ENCODE measurements at regions not wholly inside any gene's neighbourhood (a gene's known extent, or its start where the extent isn't known, plus 50 kb on each side); places are given as distances from the start of the nearest gene placed in this dataset.

DNA sequence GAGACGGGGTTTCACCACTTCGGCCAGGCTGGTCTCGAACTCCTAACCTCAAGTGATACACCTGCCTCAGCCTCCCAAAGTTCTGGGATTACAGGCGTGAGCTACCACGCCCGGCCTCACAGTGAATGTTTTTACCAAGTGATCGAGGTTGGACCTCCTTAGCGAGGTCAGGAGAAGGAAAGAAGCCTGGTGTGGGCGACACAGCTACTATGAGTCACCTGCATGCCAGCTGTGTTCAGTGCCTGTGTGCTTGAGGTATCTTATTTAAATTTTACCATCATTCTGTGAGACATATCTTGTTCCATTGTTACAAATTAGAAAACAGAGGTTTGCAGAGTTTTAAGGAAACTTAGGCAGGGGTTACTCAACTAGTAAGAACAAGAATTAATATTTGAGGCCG, 174.8 kb upstream of the DYNLRB2 start:
- H3K4me3 ChIP-seq (ENCODE audit: low read depth, low read length), result no peak overlapping the region

DNA sequence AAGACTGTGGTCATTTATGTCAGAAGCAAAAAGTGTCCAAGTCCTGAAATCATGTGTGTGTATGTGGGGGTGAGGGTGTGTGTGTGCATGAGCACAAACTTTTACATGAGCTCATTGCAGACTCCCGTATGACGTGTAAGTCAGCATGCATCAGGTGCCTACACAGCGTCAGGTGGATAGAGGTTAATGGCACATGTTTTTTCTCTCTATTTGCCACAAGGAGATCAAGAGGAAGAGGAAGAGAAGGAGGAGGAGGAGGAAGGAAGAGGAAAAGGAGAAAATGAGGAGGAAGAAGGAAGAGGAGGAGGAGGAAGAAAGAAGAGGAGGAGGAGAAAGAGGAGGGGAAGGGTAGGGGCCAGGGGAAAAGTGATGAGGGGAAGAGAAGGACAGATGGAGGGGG, 178.0 kb upstream of the DYNLRB2 start:
- H3K4me3 ChIP-seq (ENCODE audit: low read depth, low read length), result no peak overlapping the region

GRCh38 chr16:80356365-80356764, 184.4 kb upstream of the DYNLRB2 start:
- H3K4me3 ChIP-seq (ENCODE audit: low read depth, low read length), result no peak overlapping the region

- H3K4me3 ChIP-seq (ENCODE audit: low read depth, low read length), result no peak overlapping the region
These were observed 185.5 kb upstream of the DYNLRB2 start for GRCh38 chr16:80355335-80355734.

DNA sequence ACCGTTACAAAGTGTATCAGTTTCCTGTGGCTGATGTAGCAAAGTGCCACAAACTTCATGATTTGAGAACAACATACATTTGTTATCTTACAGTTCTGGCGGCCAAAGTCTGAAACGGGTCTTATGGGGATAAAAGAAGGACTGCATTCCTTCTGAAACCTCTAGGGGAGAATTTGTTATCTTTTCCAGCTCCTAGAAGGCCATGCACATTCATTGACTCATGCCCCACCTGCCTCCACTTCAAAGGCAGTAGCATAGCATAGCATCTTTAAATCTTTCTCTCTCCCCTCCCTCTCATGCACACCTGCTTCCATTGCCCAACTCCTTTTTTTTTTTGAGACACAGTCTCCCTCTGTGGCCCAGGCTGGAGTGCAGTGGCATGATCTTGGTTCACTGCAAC, 190.7 kb upstream of the DYNLRB2 start:
- no peak overlapping the region for H3K4me3 ChIP-seq (ENCODE audit: low read depth, low read length)

DNA sequence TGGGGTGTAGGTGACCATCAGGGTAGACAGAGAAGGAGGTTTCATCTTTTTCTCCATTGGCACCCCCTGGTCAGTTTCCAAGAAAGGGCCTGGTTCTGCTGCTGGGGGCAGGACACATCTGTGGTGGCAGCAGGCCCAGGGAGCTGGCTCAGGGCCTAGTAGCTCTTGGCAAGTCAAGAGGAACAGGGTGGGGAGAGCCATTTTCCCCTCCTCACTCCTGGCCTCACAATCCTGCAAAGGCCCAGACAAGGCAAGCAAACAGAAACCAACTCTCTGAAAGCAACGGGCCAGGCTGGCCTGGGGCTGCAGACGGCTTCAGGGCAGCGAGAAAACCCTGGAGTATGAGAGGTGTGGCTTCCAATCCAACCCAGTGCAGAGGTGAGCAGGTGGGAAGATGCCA, 192.9 kb upstream of the DYNLRB2 start:
- H3K4me3 ChIP-seq (ENCODE audit: low read depth, low read length), result no peak overlapping the region

- H3K4me3 ChIP-seq (ENCODE audit: low read depth, low read length), result no peak overlapping the region
These were observed 193.8 kb upstream of the DYNLRB2 start for GRCh38 chr16:80347002-80347401.

DNA sequence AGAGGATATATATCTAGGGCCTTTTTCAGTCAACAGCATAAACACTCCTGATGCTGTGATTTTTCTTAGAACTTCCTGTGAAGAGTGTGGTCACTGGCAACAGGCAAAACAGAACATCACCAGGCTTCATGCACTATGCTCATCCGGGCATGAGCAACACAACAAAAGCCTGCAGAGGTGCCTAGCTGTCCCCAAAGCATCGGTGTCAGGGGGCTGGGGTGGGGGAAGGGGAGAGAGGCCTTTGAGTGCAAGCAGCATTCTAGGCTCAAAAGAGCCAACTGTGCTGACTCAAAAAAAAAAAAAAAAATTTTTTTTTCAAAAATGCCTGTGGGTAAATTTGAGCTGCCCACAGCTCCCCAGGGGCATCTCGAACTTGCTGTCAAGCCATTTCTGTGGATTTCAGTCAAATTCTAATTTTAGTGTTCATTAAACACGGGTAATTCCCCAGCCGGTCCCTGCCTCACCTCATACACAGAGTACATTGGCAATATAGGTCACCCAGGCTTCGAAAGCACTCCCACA, 194.6 kb upstream of the DYNLRB2 start:
- no peak overlapping the region for H3K4me3 ChIP-seq (ENCODE audit: low read depth, low read length)

GRCh38 chr16:80345701-80346100, 195.1 kb upstream of the DYNLRB2 start:
- H3K4me3 ChIP-seq (ENCODE audit: low read depth, low read length), result no peak overlapping the region

DNA sequence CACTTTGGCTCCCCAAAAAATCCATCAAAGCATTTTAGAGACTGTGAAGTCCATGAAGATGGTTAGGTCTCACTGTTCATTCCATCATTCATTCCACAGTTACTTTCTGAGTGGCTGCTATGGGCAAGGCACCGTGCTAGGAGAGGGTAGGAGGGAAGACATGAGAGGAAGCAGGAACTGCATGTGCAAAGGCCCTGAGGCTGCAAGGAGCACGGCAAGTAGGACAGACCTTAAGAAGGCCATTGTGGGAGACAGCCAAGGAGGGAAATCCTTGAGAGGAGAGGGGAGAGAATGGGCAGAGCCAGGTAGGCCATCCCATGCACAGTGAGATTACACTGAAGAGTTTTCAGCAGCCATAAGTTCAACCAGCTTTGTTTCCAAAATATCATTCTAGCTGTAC, 196.2 kb upstream of the DYNLRB2 start:
- H3K4me3 ChIP-seq (ENCODE audit: low read depth, low read length), result no peak overlapping the region

DNA sequence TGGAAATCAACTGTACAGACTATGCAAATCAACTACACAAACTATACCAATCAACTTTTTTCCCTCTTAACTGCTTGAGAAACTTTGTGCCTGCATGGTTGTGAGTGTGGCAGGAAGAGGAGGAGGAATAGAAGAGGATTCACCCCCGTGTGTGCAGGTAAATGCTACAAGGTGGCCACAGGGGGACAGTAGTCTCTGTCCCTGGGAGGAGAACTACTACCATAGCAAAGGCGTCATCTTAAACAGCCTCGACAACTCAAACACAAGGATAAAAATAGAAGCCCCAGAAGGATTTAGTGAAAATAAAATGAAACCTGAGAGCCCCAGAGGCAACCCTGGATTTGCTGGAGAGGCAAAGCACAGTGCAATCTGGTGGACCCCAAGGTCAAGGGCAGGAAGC, 199.5 kb upstream of the DYNLRB2 start:
- no peak overlapping the region for H3K4me3 ChIP-seq (ENCODE audit: low read depth, low read length)

- no peak overlapping the region for H3K4me3 ChIP-seq (ENCODE audit: low read depth, low read length)
These were observed 203.0 kb upstream of the DYNLRB2 start for GRCh38 chr16:80337786-80338185.

DNA sequence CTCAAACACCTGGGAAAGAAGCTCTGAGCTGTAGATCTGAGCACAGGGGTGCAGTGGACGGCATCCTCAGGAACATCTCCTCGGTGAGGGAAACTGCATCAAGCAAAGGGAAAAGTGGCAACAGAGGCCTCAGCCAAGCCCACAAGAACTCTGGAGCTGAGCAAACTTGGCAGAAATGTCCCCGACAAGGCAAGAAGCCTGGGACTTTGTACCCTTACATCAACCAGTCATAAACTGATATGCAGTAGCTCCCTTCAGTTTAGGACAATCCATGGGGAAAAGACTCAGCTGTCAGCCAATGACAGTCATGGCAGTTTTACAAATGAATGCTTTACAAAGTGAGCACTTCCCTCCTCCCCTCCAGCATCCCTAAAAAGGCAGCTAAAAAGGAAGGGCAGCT, 210.0 kb upstream of the DYNLRB2 start:
- H3K4me3 ChIP-seq (ENCODE audit: low read depth, low read length), result no peak overlapping the region

DNA sequence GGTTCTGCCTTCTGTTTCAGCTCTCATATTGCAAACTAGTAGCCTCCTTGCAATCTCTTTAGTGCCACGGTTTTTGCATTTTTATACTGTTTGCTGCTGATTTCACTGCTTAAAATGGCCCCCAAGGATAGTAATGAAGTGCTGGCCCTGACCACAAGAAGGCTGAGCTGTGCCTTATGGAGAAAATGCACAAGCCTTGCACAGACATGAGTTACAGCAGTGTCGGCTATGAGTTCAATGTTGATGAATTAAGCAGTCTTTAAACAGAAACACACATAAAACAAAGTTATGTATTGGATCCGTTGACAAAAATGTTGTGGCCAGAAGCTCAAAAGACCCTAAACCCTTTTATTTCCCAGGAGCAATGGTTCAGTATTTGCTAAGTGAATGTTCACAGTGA, 210.6 kb upstream of the DYNLRB2 start:
- H3K4me3 ChIP-seq (ENCODE audit: low read depth, low read length), result no peak overlapping the region

DNA sequence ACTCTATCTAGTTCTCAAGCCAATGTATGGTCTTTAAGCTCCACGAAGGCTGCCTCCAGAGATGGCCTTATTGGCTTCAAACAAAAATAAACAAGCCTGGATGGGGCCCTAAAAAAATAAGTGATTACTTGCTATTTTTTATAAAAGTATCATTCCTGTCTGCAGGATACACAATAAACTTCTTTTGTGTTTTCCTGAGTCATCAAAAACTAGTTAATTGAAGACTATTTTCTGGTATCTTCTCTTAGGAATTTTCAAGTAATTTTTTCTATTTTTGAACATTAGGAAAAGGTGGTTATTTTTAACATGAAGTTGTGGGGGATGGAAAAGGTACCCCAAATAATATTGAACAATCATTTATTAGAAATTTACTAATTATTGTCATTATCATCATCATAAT, 213.1 kb upstream of the DYNLRB2 start:
- no peak overlapping the region for H3K4me3 ChIP-seq (ENCODE audit: low read depth, low read length)

GRCh38 chr16:80324371-80324770, 216.4 kb upstream of the DYNLRB2 start:
- no peak overlapping the region for H3K4me3 ChIP-seq (ENCODE audit: low read depth, low read length)

GRCh38 chr16:80323808-80324195, 217.0 kb upstream of the DYNLRB2 start:
- no peak overlapping the region for H3K4me3 ChIP-seq (ENCODE audit: low read depth, low read length)

DNA sequence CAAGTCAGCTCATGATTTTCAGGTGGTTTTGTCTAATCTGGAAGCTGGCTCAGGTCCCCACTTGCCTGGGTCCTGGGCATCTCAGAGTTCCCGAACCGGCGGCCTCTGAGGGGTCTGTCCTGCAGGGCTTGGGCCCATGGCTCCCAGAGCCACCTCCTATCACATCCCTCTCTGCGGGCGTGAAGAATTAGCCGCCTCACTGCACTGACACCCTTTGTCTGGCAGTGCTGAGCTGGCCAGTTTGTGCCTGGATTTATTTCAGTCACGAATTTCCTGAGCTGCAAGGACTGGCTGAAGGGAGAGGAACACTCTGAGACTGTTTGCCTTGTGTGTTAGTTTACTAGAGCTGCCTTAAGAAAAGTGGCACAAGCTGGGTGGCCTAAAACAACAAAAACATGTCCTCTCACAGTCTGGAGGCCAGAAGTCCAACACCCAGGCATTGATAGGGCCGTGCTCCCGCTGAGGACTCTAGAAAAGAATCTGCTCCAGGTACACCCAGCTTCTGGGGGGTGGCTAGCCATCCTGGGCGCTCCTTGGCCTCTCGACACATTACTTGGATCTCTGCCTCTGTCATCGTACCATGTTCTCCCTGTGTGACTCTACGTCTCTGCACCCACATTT, 217.5 kb upstream of the DYNLRB2 start:
- H3K4me3 ChIP-seq (ENCODE audit: low read depth, low read length), result no peak overlapping the region

DNA sequence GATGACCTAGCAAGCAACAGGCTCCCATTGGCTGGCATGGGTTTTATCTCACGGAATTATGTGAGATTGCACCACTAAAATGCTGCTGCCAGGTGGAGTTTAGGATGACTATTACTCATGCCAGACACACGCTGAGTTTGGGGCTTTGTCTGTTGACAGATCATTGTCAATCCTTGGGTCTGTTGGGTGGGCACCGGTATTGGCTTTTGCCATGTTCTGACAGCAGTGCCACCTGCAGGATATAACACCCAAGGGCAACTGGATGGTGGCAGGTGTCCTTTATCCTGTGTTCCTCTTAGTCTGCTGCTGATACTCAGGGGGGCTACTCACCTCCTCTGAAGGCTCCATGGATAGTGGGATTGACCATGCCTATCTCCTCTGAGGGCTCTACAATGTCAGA, 221.6 kb upstream of the DYNLRB2 start:
- H3K4me3 ChIP-seq (ENCODE audit: low read depth, low read length), result no peak overlapping the region

GRCh38 chr16:80318107-80318506, 222.7 kb upstream of the DYNLRB2 start:
- no peak overlapping the region for H3K4me3 ChIP-seq (ENCODE audit: low read depth, low read length)

DNA sequence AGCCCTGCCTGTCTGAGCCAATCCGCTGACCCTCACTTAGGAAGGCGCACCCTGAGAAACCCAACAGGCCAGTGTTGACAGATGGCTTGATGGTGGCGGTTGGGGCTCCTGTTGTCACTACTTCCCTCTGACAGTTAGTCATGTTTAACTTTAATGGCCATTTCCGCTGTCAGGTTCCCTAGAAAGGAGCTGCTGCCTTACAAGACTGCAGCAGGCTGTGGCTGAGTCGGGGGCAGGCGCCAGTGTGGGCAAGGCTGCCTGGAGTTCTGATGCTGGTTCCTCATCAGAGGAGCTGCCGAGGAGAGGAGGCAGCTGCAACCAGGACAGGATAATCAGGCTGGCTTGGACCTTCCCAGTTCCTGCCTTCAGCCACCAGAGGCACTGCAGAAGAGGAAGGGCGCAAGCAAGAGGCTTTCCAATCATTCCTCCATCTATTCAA, 223.2 kb upstream of the DYNLRB2 start:
- no peak overlapping the region for H3K4me3 ChIP-seq (ENCODE audit: low read depth, low read length)

GRCh38 chr16:80317116-80317515, 223.7 kb upstream of the DYNLRB2 start:
- H3K4me3 ChIP-seq (ENCODE audit: low read depth, low read length), result no peak overlapping the region

DNA sequence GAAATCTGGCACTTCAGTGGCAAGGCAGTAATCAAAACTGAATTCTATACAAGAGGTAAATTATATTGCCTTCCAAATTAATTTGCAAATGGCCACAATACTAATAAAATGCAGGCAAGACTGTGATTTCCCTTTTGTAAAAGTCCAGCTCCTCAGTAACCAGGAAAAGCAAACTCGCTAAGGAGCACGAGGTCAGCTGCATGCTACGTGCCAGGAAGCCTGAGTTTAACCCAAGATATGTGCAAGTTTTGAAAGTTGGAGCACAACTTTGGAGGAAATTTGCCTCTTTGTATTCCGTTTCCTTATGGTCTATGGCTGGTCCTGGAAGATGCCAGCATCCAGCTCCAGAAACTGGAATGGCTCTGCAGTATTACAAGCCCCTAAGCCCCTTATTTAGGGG, 226.8 kb upstream of the DYNLRB2 start:
- H3K4me3 ChIP-seq (ENCODE audit: low read depth, low read length), result no peak overlapping the region
